WERI-Rb-1 (cell line): ENCODE measurements at regions not wholly inside any gene's neighbourhood (a gene's known extent, or its start where the extent isn't known, plus 50 kb on each side); places are given as distances from the start of the nearest gene placed in this dataset.

Experiments
- DNase-seq: peaks from one replicate; pipeline ENCODE4 v3.0.0-alpha.2; 2020
- H3K27ac ChIP-seq: fragments of 250-450 bp; sonication (Bioruptor Pico); 2 replicates; pipeline ENCODE4 v1.5.1; 2020; ENCODE audit warnings: mild to moderate bottlenecking, moderate library complexity
- H3K27me3 ChIP-seq: fragments of 250-450 bp; sonication (Bioruptor Pico); 2 replicates; pipeline ENCODE4 v1.5.1; 2021; ENCODE audit warnings: mild to moderate bottlenecking, low read depth, moderate library complexity; ENCODE audit not compliant: insufficient read depth, severe bottlenecking
- H3K36me3 ChIP-seq: fragments of 250-450 bp; sonication (Bioruptor Pico); 2 replicates; pipeline ENCODE4 v1.5.1; 2020; ENCODE audit warnings: mild to moderate bottlenecking, moderate library complexity
- H3K4me3 ChIP-seq: 2 replicates; pipeline ENCODE4 v1.5.1; 2011; ENCODE audit warnings: low read depth, mild to moderate bottlenecking, control low read depth, low read length
- H3K9me3 ChIP-seq: fragments of 250-450 bp; sonication (Bioruptor Pico); 2 replicates; pipeline ENCODE4 v1.5.1; 2021; ENCODE audit warnings: mild to moderate bottlenecking, moderate library complexity; ENCODE audit not compliant: severe bottlenecking
- TF ChIP-seq, protein P1 (sequence below): IDR thresholded peaks from 2 replicates; pipeline ENCODE4 v1.5.1; 2011; ENCODE audit warnings: low read depth, mild to moderate bottlenecking, control low read depth, inconsistent platforms, low read length

DNA sequence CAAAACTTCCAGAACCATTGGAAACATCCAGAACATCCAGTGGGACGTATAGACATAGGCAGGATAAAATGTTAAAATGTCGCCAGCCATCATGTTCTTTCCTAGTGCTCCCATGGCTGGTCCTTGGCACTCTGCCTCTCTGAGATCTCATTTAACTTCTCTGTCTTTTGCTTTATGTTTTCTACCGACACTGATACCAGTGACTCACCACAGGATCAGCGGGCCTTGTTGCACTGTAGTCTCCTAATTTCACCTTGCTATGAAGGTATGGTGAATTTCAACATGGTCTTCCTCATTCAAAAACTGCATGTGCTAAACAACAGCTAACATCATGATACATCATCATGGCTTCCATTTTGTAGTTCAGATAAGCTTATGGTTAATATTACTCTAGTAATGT, 521.0 kb upstream of the IGFBP7 start:
- no peak overlapping the region for H3K4me3 ChIP-seq
- H3K27ac ChIP-seq, result no peak overlapping the region
- DNase-seq, result no peak
- H3K9me3 ChIP-seq, result no peaks in the 10 kb centered on the region
- H3K27me3 ChIP-seq, result no peaks in the 10 kb centered on the region
- TF ChIP-seq, protein P1, sequence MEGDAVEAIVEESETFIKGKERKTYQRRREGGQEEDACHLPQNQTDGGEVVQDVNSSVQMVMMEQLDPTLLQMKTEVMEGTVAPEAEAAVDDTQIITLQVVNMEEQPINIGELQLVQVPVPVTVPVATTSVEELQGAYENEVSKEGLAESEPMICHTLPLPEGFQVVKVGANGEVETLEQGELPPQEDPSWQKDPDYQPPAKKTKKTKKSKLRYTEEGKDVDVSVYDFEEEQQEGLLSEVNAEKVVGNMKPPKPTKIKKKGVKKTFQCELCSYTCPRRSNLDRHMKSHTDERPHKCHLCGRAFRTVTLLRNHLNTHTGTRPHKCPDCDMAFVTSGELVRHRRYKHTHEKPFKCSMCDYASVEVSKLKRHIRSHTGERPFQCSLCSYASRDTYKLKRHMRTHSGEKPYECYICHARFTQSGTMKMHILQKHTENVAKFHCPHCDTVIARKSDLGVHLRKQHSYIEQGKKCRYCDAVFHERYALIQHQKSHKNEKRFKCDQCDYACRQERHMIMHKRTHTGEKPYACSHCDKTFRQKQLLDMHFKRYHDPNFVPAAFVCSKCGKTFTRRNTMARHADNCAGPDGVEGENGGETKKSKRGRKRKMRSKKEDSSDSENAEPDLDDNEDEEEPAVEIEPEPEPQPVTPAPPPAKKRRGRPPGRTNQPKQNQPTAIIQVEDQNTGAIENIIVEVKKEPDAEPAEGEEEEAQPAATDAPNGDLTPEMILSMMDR, result no peak
- no peaks in the 10 kb centered on the region for H3K36me3 ChIP-seq

DNA sequence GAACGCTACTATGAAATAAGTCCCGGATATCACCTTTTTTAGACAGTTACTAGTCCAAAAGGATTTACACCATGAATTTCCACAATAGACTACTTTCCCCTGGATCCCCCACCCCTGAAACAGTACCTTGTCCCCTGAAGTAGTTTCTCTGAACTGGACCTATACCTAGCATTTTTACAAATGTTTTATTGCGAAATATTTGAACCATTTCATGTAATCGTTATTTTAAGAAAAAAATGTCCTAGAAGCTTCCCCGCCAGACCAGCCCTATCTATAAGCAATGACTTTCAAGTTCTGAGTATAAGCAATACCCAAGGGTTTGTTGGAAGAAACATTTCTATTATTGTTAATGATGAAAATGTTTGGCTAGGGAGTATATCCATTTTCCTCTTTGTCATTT, 517.8 kb upstream of the IGFBP7 start:
- H3K27me3 ChIP-seq, result no peaks in the 10 kb centered on the region
- H3K9me3 ChIP-seq, result peaks cover 4% of the 10 kb centered on the region
- H3K4me3 ChIP-seq, result no peak overlapping the region
- DNase-seq, result no peak
- no peak overlapping the region for H3K27ac ChIP-seq
- TF ChIP-seq, protein P1, result no peak
- H3K36me3 ChIP-seq, result no peaks in the 10 kb centered on the region

DNA sequence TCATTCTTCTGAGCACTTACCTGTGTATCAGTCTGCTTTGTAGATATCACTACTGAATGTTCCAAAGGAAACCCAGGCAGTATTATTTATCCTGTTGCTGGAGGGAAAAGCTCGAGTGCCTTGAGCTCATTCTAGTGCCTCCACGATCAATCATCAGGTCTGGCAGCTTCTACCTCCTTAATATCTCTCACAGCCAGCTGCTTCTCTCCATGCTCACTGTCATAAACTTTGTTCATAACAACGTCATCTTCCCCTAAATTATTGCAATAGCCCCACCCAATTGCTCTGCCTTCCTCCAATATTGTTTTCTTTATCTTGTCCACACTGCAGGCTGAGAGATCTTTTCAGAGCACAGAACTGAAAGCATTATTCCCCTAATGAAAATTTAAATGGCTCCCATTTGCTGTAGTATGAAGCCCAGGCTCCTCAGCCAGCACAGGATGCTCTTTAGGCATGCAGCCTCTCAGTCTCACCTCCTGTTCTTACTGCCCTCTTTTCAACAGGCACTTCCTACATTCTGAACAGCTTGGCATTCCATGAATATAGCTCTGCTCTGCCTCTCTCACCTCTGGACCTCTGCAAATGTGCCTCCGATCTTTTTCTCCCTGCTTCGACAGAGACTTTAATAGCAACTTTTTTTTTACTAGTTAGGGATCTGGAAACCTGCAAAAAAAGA, 504.2 kb upstream of the IGFBP7 start:
- no peaks in the 10 kb centered on the region for H3K27me3 ChIP-seq
- TF ChIP-seq, protein P1, result no peak
- DNase-seq, result no peak
- no peak overlapping the region for H3K27ac ChIP-seq
- H3K4me3 ChIP-seq, result no peak overlapping the region
- H3K36me3 ChIP-seq, result no peaks in the 10 kb centered on the region
- no peaks in the 10 kb centered on the region for H3K9me3 ChIP-seq

DNA sequence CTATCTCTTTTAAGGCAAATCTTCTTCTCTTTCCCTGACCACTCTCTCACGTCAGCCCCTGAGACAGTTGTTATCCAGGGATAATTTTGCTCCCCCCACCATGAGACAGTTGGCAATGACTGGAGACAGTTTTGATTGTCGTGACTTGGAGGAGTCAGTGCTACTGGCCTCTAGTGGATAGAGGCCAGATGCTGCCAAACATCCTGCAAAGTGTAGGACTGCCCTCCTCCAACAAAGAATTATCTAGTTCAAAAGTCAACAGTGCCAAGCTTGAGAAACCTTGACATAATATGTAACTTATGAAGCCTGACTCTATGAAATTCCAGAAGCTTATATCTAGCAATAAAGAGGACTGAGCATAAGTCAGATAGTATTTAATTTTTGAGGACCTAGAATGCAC, 502.1 kb upstream of the IGFBP7 start:
- Histone ChIP-seq H3K27me3 (no peaks in the 10 kb centered on the region), H3K36me3 (no peaks in the 10 kb centered on the region), H3K4me3 (no peak overlapping the region), H3K9me3 (no peaks in the 10 kb centered on the region), H3K27ac (no peak overlapping the region)
- DNase-seq, result no peak
- TF ChIP-seq, protein P1, result no peak

DNA sequence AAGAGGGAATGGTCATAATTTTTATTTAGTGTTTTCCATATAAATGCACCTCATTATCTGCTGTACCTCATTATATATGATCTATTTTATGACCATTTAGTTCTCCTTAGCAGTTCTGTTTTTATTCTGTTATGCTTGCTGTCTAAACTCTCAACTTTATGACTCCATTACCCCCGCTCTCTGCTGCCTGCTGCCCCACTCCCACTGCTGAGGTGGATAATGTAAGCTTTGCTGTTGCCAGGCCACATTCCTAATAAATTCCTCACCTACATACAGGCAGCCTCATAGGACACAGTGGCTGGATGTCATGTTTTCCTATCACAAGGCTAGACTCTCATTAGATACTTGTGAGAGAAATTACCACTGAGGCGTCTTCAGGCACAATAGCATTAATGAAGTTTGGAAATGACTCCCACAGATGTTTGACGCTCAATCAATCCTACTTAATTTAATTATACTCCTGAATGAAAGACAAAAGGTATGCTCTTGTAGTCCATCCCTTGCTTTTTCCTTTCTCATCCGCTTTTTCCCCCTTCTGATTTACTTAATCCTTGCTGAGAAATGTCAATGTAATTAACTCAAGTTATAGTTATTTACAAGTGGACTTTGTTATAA, 497.5 kb upstream of the IGFBP7 start:
- Histone ChIP-seq H3K27ac (no peak overlapping the region), H3K9me3 (no peaks in the 10 kb centered on the region), H3K27me3 (no peaks in the 10 kb centered on the region), H3K36me3 (no peaks in the 10 kb centered on the region), H3K4me3 (no peak overlapping the region)
- TF ChIP-seq, protein P1, result no peak
- no peak for DNase-seq

DNA sequence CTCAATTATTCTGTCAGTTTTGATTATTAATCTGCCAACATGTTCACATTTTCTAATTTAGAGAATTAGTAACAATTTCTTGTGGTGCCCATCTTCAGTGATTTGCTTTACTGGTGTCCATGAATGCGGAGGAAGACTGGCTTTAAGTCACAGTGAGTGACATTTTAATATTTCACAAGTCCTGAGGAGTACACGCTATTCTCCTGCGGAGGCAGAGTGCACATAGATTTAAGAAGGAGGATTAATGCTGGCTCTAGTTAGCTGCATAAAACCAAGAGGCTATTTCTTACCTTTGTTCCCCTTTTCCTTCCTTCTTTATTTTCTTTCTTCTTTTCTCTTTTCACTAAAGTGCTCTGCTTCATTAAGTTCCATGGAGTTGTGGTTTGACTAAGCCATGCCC, 495.2 kb upstream of the IGFBP7 start:
- Histone ChIP-seq H3K27ac (no peak overlapping the region), H3K36me3 (no peaks in the 10 kb centered on the region), H3K9me3 (no peaks in the 10 kb centered on the region), H3K4me3 (no peak overlapping the region), H3K27me3 (no peaks in the 10 kb centered on the region)
- TF ChIP-seq, protein P1, result peak; percentile 17; the same call in 1 of the 2 replicates
- no peak for DNase-seq
